GM23248 (cell line): ENCODE measurements at regions not wholly inside any gene's neighbourhood (a gene's known extent, or its start where the extent isn't known, plus 50 kb on each side); places are given as distances from the start of the nearest gene placed in this dataset.

Experiments
- DNase-seq: peaks from one replicate; pipeline ENCODE4 v3.0.0-alpha.2; 2015
- H2AFZ ChIP-seq: fragments of 200-600 bp; sonication (generic); 2 replicates; pipeline ENCODE4 v1.6.1; 2016; ENCODE audit warnings: antibody characterized with exemption
- H3F3A ChIP-seq: fragments of 200-600 bp; sonication (generic); 2 replicates; pipeline ENCODE4 v1.6.1; 2016; ENCODE audit warnings: mild to moderate bottlenecking, antibody characterized with exemption, mixed run types; ENCODE audit not compliant: insufficient read depth
- H3K27ac ChIP-seq: fragments of 200-600 bp; sonication (generic); 2 replicates; pipeline ENCODE4 v1.5.1; 2016; ENCODE audit warnings: mild to moderate bottlenecking
- H3K27me3 ChIP-seq: fragments of 200-600 bp; sonication (generic); replicated peaks from 2 replicates; pipeline ENCODE4 v1.6.1; 2016; ENCODE audit warnings: mild to moderate bottlenecking; ENCODE audit not compliant: insufficient read depth
- H3K36me3 ChIP-seq: fragments of 200-600 bp; sonication (generic); 2 replicates; pipeline ENCODE4 v1.6.1; 2016; ENCODE audit warnings: low read depth, mild to moderate bottlenecking
- H3K4me1 ChIP-seq: fragments of 200-600 bp; sonication (generic); 2 replicates; pipeline ENCODE4 v1.6.1; 2016; ENCODE audit warnings: mild to moderate bottlenecking; ENCODE audit not compliant: insufficient read depth
- H3K4me2 ChIP-seq: fragments of 200-600 bp; sonication (generic); one replicate; pipeline ENCODE4 v1.6.1; 2016; ENCODE audit warnings: mild to moderate bottlenecking; ENCODE audit not compliant: unreplicated experiment
- H3K4me3 ChIP-seq: fragments of 200-600 bp; sonication (generic); 2 replicates; pipeline ENCODE4 v1.5.1; 2016; ENCODE audit warnings: mild to moderate bottlenecking
- H3K79me2 ChIP-seq: fragments of 200-600 bp; sonication (generic); 2 replicates; pipeline ENCODE4 v1.6.1; 2016; ENCODE audit warnings: mild to moderate bottlenecking; ENCODE audit not compliant: insufficient read depth
- H3K9ac ChIP-seq: fragments of 200-600 bp; sonication (generic); 2 replicates; pipeline ENCODE4 v1.6.1; 2016; ENCODE audit warnings: mild to moderate bottlenecking
- H3K9me2 ChIP-seq: fragments of 200-600 bp; sonication (generic); 2 replicates; pipeline ENCODE4 v1.6.1; 2016; ENCODE audit warnings: mixed run types, mild to moderate bottlenecking, moderate library complexity; ENCODE audit not compliant: insufficient read depth
- H3K9me3 ChIP-seq: fragments of 200-600 bp; sonication (generic); one replicate; pipeline ENCODE4 v1.6.1; 2017; ENCODE audit warnings: low read depth
- H4K20me1 ChIP-seq: fragments of 200-600 bp; sonication (generic); 2 replicates; pipeline ENCODE4 v1.6.0; 2016; ENCODE audit not compliant: insufficient read depth
- EZH2 ChIP-seq: fragments of 200-600 bp; sonication (generic); IDR thresholded peaks from 2 replicates; pipeline ENCODE4 v1.6.1; 2018; ENCODE audit warnings: antibody characterized with exemption, mild to moderate bottlenecking; ENCODE audit not compliant: insufficient read depth, poor library complexity, severe bottlenecking
- EZH2phosphoT487 ChIP-seq: fragments of 200-600 bp; sonication (generic); IDR thresholded peaks from 2 replicates; pipeline ENCODE4 v1.6.1; 2018; ENCODE audit warnings: antibody characterized with exemption, moderate library complexity, mild to moderate bottlenecking, low read depth; ENCODE audit not compliant: insufficient read depth
- WGBS, 2 experiments: methylation state at CpG; one replicate each; pipeline ENCODE4 v1.1.6; 2015 to 2017; ENCODE audit warnings: low lambda C conversion rate in 2 of 2, low coverage in 1 of 2; ENCODE audit errors: missing lambda C conversion rate in 2 of 2; 5-methylcytosine and 5-hydroxymethylcytosine counted together
- in situ Hi-C: fragments of 300-500 bp; cut with MboI; formaldehyde crosslinking; loops from 2 replicates; pipeline ENCODE4 v1.15.0; 2020

DNA sequence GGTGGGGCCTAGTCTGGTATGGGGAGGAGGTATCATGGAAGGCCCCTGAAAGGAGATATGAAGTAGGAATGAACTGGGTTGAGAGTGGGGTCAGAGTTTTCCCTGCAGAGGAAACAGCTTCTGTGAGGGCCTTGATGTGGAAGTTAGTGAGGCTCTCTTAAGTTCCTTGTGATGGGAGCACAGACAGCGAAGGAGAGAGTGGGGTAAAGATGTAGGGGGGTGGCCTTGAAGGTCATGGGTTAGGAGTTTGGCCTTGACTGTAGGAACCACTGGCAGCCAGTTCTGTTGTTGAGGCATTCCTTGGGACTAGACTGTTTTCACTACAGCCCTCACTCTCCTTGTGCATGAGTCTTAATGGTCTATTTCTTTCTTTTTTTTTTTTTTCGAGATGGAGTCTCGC is 77.8 kb upstream of the NMNAT3 start:
- WGBS, 2 experiments: 47 to 53% methylated on average over 1 to 3 of the region's 3 CpGs
- Histone ChIP-seq H3K9me3 (no peaks in the 10 kb centered on the region), H3K36me3 (no peaks in the 10 kb centered on the region), H3K27me3 (no peaks in the 10 kb centered on the region; the same call in 1 of the 2 replicates), H3K4me3 (no peak overlapping the region), H3K79me2 (no peaks in the 10 kb centered on the region), H3K27ac (no peak overlapping the region), H3K4me1 (no peaks in the 10 kb centered on the region), H2AFZ (no peak overlapping the region), H3K9ac (no peak overlapping the region), H3F3A (no peaks in the 10 kb centered on the region), H4K20me1 (no peaks in the 10 kb centered on the region), H3K9me2 (no peaks in the 10 kb centered on the region), H3K4me2 (no peak overlapping the region)
- TF ChIP-seq EZH2: no peak
- no peak for TF ChIP-seq EZH2phosphoT487
- in situ Hi-C loops: no loop called here
- DNase-seq: no peak

GRCh38 chr3:139751789-139752188 is 74.0 kb upstream of the NMNAT3 start:
- H3K9me2 ChIP-seq: no peaks in the 10 kb centered on the region
- no peak overlapping the region for H2AFZ ChIP-seq
- H3K79me2 ChIP-seq: no peaks in the 10 kb centered on the region
- in situ Hi-C loops: no loop called here
- DNase-seq: no peak
- H4K20me1 ChIP-seq: no peaks in the 10 kb centered on the region
- H3K4me3 ChIP-seq: no peak overlapping the region
- H3K27me3 ChIP-seq: no peaks in the 10 kb centered on the region
- 20% methylated on average over 2 of the region's 2 CpGs for WGBS, 2 experiments
- H3K27ac ChIP-seq: no peak overlapping the region
- no peaks in the 10 kb centered on the region for H3K36me3 ChIP-seq
- no peak overlapping the region for H3K4me2 ChIP-seq
- H3K9ac ChIP-seq: no peak overlapping the region
- no peaks in the 10 kb centered on the region for H3K9me3 ChIP-seq
- H3F3A ChIP-seq: no peaks in the 10 kb centered on the region
- no peaks in the 10 kb centered on the region for H3K4me1 ChIP-seq
- no peak for TF ChIP-seq EZH2
- TF ChIP-seq EZH2phosphoT487: no peak

DNA sequence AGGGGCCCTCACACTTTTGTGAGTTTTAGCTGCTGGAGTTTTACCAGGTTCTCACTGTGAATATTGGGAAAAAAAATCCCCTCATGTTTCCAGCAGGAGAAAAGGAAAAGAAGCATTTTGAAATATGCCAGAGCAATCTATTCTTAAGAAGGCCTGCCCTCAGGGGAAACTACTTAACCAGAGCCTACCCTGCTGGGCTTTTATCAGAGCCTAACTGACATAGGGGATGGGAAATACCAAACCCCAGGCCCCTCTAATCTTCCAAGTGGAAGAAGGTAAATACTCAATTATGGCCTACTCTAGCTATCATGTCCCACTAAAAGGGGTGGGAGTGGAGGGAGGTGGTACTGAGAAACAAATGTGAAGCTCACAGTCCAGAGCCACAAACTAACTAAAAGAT is 68.7 kb upstream of the NMNAT3 start:
- no peak for DNase-seq
- H2AFZ ChIP-seq: no peak overlapping the region
- H3K9me3 ChIP-seq: no peaks in the 10 kb centered on the region
- no peak for TF ChIP-seq EZH2
- no peak for TF ChIP-seq EZH2phosphoT487
- H3K27me3 ChIP-seq: peaks cover 1% of the 10 kb centered on the region; the same call in 1 of the 2 replicates
- in situ Hi-C loops: no loop called here
- H3F3A ChIP-seq: no peaks in the 10 kb centered on the region
- no peaks in the 10 kb centered on the region for H3K4me1 ChIP-seq
- H3K36me3 ChIP-seq: no peaks in the 10 kb centered on the region
- H3K9me2 ChIP-seq: no peaks in the 10 kb centered on the region
- no peaks in the 10 kb centered on the region for H3K79me2 ChIP-seq
- no peaks in the 10 kb centered on the region for H4K20me1 ChIP-seq
- H3K4me2 ChIP-seq: no peak overlapping the region
- no peak overlapping the region for H3K4me3 ChIP-seq
- no peak overlapping the region for H3K9ac ChIP-seq
- H3K27ac ChIP-seq: no peak overlapping the region

GRCh38 chr3:139745831-139746230 is 68.1 kb upstream of the NMNAT3 start:
- peak; percentile 41 for DNase-seq
- no peak overlapping the region for H3K4me3 ChIP-seq
- no peaks in the 10 kb centered on the region for H4K20me1 ChIP-seq
- in situ Hi-C loops: no loop called here
- no peak overlapping the region for H3K9ac ChIP-seq
- H3F3A ChIP-seq: no peaks in the 10 kb centered on the region
- H3K27ac ChIP-seq: no peak overlapping the region
- no peaks in the 10 kb centered on the region for H3K36me3 ChIP-seq
- no peaks in the 10 kb centered on the region for H3K9me2 ChIP-seq
- 42 to 45% methylated on average over 4 of the region's 4 CpGs for WGBS, 2 experiments
- H3K4me2 ChIP-seq: no peak overlapping the region
- H3K9me3 ChIP-seq: no peaks in the 10 kb centered on the region
- H3K27me3 ChIP-seq: peaks cover 3% of the 10 kb centered on the region; the same call in 1 of the 2 replicates
- no peak overlapping the region for H2AFZ ChIP-seq
- no peaks in the 10 kb centered on the region for H3K4me1 ChIP-seq
- TF ChIP-seq EZH2phosphoT487: no peak
- TF ChIP-seq EZH2: no peak
- H3K79me2 ChIP-seq: no peaks in the 10 kb centered on the region

GRCh38 chr3:139738697-139739096 is 60.9 kb upstream of the NMNAT3 start:
- 44 to 50% methylated on average over 3 of the region's 3 CpGs for whole genome bisulfite sequencing, 2 experiments

More at GRCh38 chr3:139738697-139739096, 60.9 kb upstream of the NMNAT3 start:
- Histone ChIP-seq H3K4me3 (no peak overlapping the region), H3K79me2 (no peaks in the 10 kb centered on the region), H3K9me2 (no peaks in the 10 kb centered on the region), H3K4me2 (no peak overlapping the region), H4K20me1 (no peaks in the 10 kb centered on the region), H3K36me3 (no peaks in the 10 kb centered on the region), H3K9ac (no peak overlapping the region), H2AFZ (no peak overlapping the region), H3K4me1 (no peaks in the 10 kb centered on the region), H3K9me3 (no peaks in the 10 kb centered on the region), H3F3A (no peaks in the 10 kb centered on the region), H3K27me3 (peaks cover 3% of the 10 kb centered on the region; the same call in 1 of the 2 replicates), H3K27ac (no peak overlapping the region)
- in situ Hi-C loops: no loop called here
- DNase-seq: no peak
- TF ChIP-seq EZH2phosphoT487: no peak
- no peak for TF ChIP-seq EZH2
